Stimulated activated naive CD4-positive, alpha-beta T cell treated with Interleukin-2 at 50 U/mL for 16 hours (primary cell): ENCODE measurements at regions not wholly inside any gene's neighbourhood (a gene's known extent, or its start where the extent isn't known, plus 50 kb on each side); places are given as distances from the start of the nearest gene placed in this dataset.
"Not testable (repeated sequence)": the region's sequence is repeated elsewhere in the genome, so short reads cannot be mapped to it uniquely, and the experiment has no call there.

Experiments
- DNase-seq: peaks from one replicate; lab custom pipeline; 2025; lab: John Stamatoyannopoulos, UW

- peak; percentile 21 for DNase-seq
These were observed 157.4 kb upstream of the TNFAIP3 start for GRCh38 chr6:137709424-137710236.

GRCh38 chr6:137711972-137712371 lies 155.1 kb upstream of the TNFAIP3 start:
- DNase-seq = no peak

- DNase-seq = no peak
These were observed 154.5 kb upstream of the TNFAIP3 start for GRCh38 chr6:137712587-137712986.

GRCh38 chr6:137715589-137716045 lies 151.4 kb upstream of the TNFAIP3 start:
- DNase-seq = no peak

GRCh38 chr6:137717074-137718073 lies 149.7 kb upstream of the TNFAIP3 start:
- DNase-seq = peak; percentile 74

- DNase-seq = not testable (repeated sequence)
These were observed 148.2 kb upstream of the TNFAIP3 start for GRCh38 chr6:137718903-137719302.

- no peak for DNase-seq
These were observed 144.2 kb upstream of the TNFAIP3 start for GRCh38 chr6:137722749-137723272.

- no peak for DNase-seq
These were observed 143.6 kb upstream of the TNFAIP3 start for GRCh38 chr6:137723273-137724017.

- no peak for DNase-seq
These were observed 143.0 kb upstream of the TNFAIP3 start for GRCh38 chr6:137724018-137724403.

GRCh38 chr6:137724495-137725211 lies 142.4 kb upstream of the TNFAIP3 start:
- no peak for DNase-seq

- DNase-seq = no peak
These were observed 141.1 kb upstream of the TNFAIP3 start for GRCh38 chr6:137725949-137726348.

- no peak for DNase-seq
These were observed 140.5 kb upstream of the TNFAIP3 start for GRCh38 chr6:137726582-137726981.

- no peak for DNase-seq
These were observed 139.8 kb upstream of the TNFAIP3 start for GRCh38 chr6:137727216-137727765.

GRCh38 chr6:137728386-137729349 lies 138.4 kb upstream of the TNFAIP3 start:
- no peak for DNase-seq

- no peak for DNase-seq
These were observed 137.0 kb upstream of the TNFAIP3 start for GRCh38 chr6:137729866-137730629.

- DNase-seq = no peak
These were observed 135.5 kb upstream of the TNFAIP3 start for GRCh38 chr6:137731600-137731959.

GRCh38 chr6:137731960-137732616 lies 135.0 kb upstream of the TNFAIP3 start:
- no peak for DNase-seq

GRCh38 chr6:137733372-137733771 lies 133.7 kb upstream of the TNFAIP3 start:
- no peak for DNase-seq
